Medulla oblongata (tissue), 1 donor: ENCODE measurements at regions not wholly inside any gene's neighbourhood (a gene's known extent, or its start where the extent isn't known, plus 50 kb on each side); places are given as distances from the start of the nearest gene placed in this dataset.
A peak's percentile ranks its signal among the peaks of the same experiment; 100 is the strongest.
"Not testable (repeated sequence)": the region's sequence is repeated elsewhere in the genome, so short reads cannot be mapped to it uniquely, and the experiment has no call there.

ENCODE experiments used
- DNase-seq: peaks from one replicate; pipeline ENCODE4 v3.0.0-alpha.2; 2015; ENCODE audit errors: extremely low spot score

DNA sequence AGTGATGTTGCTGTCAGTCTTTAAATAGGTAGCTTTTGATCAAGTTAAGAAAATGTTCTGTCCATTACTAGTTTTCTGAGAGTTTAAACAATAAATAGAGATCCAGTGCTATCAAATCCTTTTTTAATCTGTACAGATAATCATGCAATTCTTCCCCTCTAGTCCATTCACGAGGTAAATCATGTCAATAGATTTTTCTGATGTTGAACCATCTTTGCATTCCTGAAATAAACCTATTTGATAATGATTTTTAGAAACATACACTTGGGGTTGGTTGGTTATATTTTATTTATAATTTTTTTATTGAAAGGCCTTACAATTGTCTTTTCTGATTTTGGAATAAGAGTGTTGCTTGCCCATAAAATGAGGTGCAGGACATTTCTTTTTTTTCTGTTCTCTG, 95.0 kb downstream of the FAM53A start:
- DNase-seq: no peak

GRCh38 chr4:1588306-1588705, 95.8 kb downstream of the FAM53A start:
- no peak for DNase-seq

- no peak for DNase-seq
Observed at GRCh38 chr4:1584498-1584897, 99.6 kb downstream of the FAM53A start.

- no peak for DNase-seq
Observed at GRCh38 chr4:1583859-1584258, 100.3 kb downstream of the FAM53A start.

GRCh38 chr4:1583051-1583785, 100.9 kb downstream of the FAM53A start:
- no peak for DNase-seq

- DNase-seq: no peak
Observed at GRCh38 chr4:1582227-1582626, 101.9 kb downstream of the FAM53A start.

GRCh38 chr4:1581164-1581894, 102.8 kb downstream of the FAM53A start:
- DNase-seq: peak; percentile 73

DNA sequence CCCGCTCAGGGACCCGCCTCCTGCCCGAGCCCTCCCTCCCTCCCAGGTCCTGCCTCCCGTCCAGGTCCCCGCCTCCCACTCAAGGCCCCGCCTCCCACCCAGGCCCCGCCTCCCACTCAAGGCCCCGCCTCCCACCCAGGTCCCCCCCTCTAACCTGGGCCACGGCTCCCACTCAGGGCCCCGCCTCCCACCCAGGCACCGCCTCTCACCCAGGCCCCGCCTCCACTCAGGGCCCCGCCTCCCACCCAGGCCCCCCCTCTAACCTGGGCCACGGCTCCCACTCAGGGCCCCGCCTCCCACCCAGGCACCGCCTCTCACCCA, 103.5 kb downstream of the FAM53A start:
- not testable (repeated sequence) for DNase-seq

DNA sequence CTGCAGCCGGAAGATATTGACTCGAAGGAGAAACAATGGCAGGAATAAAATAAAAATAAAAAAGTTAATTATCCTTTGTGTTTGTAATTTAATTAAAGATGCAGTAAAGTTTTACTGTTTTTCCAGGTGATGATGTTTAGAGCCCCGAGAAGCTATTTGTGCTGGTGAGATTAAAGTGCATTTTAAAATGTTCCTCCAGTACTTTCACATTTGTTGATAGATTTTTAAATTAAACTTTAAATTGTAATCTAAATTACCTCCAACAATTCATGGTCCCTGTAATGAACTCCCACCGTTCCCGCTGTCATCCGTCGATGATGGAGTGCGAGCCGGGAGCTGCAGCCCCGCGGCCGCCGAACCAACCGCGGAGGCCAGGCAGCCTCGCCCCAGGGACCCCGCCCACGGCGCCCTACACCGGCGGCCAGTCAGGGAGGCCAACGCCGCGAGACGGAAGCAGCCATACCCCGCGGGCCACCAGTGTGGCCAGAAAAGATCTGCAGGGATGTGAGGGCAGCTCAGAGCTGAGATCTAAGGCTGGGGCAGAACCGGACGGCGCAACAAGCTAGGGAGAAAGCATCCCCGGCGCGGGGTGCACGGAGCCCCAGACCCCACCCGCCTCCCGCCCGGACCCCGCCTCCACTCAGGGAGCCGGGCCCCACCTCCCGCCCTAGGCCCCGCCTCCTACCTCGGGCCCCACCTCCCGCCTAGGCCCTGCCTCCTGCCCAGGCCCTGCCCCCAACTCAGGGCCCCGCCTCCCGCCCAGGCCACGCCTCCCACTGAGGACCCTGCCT, 104.0 kb downstream of the FAM53A start:
- DNase-seq: peak; percentile 64

- peak; percentile 45 for DNase-seq
Observed at GRCh38 chr4:1579001-1579900, 104.9 kb downstream of the FAM53A start.

GRCh38 chr4:1578251-1578773, 105.8 kb downstream of the FAM53A start:
- DNase-seq: no peak

- no peak for DNase-seq
Observed at GRCh38 chr4:1577822-1578217, 106.3 kb downstream of the FAM53A start.

DNA sequence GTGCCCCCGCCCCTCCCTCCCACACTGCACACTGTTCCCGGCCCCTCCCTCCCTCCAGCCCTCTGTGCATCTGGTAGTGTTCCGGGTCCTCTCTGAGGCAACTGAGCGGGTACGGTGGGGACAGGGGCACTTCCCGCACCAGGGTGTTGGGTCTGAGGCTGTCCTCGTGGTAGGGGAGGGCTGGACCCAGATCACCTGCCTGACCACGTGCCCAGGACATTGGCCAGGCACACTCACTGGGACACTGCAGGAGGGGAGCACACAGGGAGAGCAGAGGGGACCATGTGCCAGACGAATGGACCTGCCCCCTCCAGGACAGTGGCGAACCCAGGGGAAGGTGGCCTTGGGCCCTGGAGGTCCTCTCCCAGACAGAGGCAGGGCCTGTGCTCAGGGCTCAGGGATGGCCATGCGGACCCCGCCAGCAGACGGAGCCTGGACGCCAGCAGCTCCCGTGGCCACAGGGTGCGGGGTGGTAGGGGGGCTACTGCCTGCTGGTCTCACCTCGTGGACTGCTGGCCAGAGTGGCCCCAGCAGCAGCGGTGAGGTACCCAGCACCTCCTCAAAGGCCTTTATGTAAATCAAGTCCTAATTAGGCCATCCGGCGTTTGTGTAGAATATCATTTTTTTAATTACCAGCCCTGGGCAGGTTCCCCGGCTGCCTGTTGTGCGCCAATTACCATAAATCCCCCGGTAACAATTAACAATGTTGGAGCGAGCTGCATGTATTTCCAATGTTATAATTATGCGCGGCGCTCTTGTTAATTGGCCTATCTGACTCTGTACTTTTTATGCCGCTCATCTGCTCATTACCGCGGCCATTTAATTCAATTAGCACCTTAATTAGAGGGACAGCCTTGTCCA, 106.9 kb downstream of the FAM53A start:
- DNase-seq: no peak

- no peak for DNase-seq
Observed at GRCh38 chr4:1576304-1576960, 107.7 kb downstream of the FAM53A start.

DNA sequence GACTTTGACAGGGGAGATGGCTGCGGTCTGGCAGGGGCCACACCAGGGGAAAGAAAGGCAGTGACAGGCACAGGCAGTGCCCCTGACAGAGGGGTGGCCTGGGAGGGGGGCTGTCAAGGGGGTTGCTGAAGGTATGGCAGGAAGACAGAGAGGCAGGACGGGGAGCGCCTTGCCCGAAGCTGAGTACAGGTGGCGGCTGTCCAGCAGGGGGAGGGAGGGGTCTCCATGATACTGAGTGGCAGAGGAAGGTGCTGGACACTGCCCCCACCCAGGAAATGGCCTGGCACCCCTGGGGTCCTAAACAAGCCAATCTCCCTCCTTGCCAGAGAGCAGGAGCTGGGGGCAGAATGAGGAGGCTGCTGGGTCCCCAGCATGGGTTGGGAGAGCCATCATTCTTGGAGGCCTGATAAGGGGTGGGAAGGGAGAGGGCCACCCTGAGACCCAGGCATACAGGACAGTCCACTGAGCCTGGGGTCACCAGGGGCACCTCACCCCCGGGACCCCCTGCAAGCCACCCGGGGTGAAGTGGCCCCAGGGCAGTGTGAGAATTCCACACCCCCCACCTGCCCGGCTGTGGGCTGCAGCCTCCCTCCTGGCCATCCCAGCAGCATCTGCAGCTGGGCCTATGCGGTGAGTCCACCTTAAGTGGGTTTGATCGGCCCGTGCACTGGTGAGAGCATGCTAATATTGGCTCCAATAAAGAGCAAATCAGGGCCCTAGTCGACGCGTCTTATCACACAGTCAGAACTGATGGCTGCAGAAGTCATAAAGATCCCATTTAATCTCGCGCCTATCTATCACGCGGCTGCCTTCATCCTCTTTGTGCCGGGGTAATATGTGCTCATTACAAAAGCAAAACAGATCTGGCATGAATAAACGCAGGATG, 108.5 kb downstream of the FAM53A start:
- DNase-seq: no peak

- no peak for DNase-seq
Observed at GRCh38 chr4:1574601-1575417, 109.3 kb downstream of the FAM53A start.

DNA sequence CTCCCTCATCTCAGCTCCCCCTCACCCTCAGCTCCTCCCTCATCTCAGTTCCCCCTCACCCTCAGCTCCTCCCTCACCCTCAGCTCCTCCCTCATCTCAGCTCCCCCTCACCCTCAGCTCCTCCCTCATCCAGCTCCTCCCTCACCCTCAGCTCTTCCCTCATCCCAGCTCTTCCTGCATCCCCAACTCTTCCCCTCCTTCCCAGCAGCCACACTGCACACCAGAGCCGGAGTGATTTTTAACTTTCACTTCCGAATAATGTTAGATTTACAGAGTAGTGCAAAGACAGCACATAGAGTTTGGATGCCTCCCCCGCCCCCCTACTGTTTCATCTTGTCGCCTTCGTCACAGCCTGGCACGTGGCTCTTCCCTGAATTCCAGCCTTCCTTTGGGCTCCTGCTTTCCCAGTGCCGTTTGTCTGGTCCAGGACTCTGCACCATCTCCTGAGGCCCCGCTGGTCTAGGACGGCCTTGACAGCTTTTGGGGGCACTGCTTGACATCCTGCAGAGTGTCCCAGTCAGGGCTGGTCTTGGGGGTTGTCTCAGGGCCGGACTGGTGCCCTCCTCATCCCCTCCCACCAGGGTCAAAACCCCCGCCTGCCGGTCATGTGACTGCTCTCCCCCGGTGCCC, 110.2 kb downstream of the FAM53A start:
- DNase-seq: no peak
